GM19468 (cell line): ENCODE measurements at regions not wholly inside any gene's neighbourhood (a gene's known extent, or its start where the extent isn't known, plus 50 kb on each side); places are given as distances from the start of the nearest gene placed in this dataset.

Experiments used
- ATAC-seq: cut with Tn5 transposase; IDR thresholded peaks from one replicate; pipeline ENCODE4 v1.9.1; 2021; ENCODE audit warnings: mild to moderate bottlenecking, moderate library complexity, moderate number of reproducible peaks; ENCODE audit not compliant: unreplicated experiment; ENCODE audit errors: extremely low read depth

DNA sequence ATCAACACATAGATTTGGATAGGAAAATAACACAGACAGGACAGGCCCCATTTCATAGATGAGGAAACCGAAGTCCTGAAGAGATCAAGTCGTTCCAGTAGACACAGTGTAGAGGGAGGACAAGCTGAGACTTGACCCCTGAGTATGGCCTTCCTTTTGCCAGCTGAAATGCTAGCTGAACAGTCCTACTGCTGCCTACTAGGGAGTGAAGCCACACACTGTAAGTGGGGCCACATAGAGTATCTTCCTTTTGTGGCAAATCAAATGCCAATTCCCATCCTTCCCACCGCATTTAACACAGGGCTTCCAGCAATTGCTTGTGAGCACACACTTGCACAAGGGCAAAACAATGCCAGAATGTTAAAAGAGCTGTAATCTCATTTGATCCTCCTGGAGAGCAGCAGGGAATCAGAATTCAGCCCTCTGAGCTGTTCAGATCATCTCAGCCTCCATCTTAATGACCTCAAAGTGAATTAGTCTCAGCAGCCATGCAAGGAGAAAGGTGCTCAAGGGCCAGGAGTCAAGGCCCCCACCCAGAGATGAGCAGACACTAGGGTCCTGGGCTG is 380.5 kb downstream of the EMP1 start:
- no peak for ATAC-seq

DNA sequence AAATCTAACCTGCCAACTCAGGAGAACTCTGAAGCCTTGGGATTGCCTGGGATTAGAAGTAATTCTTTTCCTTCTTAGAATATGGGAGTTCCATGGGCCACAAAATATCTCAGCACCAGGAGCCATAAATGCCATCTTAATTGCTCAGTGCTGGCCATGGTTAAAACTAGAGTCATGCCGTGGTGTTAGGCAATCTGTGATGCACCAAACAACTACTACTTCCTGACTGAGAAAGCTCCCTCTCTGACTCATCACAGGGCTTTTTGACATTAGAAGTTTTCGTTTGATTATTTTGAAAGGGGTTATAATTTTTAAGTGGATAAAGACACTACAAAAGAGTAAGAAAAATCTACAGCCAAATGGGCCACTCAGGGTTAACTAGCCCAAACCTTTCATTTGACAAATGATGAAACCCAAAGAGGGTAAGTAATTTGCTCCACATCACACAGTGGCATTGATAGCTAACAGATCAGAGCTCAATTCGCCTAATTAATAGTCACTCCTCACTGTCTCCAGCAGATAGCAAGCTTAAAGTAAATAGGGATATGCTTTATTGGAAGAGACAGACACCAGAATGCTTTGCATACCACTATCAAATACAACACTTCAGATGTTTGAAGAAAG is 377.3 kb downstream of the EMP1 start:
- ATAC-seq = no peak

DNA sequence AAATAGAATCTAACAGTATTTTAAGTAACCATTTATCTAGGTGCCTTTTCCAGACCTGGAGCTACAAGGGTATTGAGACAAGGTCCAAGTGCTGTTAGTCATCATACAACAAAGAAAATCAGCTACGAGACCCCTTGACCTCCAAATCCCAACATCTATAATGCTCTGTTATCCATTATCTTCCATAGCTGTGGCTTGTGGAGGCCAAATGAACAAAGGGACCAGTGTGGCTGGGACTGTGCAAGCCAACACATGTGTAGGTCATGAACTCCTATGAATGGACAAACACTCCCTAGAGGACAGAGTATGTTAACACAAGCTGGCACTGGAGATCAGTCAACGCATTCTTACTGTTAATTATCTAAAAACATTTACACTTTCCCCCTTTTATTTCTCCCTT is 374.5 kb downstream of the EMP1 start:
- no peak for ATAC-seq

DNA sequence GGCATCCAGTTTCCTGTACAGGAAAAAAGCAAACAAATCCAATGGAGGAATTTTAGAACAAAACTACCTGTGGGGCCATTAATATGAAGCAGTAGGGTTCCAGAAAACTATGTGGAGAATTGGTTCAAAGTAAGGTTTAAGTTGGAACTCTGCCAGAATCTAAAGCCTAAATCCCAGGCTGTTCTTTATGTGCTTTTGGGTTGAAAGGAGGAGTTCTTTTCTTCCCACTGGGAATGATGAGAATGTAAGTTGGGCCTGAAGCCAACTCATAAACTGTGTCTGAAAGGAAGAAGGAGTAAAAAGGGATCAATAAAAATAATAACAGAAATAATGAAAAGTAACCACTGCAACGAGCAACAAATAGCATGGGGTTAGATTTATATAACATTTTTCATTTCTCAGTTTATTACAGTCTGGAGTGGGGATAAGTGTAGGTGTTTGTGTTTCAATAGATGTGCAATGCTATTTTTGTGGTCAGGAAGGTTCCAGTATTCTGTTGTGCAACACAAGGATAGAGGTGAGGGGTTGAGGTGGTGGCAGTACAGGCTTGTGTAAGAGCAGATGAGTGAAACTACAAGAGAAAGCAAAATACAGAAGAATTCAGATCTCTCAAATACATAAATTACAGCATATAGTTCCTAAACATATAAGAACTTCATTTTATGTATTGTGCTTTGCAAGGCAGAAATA is 373.6 kb downstream of the EMP1 start:
- no peak for ATAC-seq

DNA sequence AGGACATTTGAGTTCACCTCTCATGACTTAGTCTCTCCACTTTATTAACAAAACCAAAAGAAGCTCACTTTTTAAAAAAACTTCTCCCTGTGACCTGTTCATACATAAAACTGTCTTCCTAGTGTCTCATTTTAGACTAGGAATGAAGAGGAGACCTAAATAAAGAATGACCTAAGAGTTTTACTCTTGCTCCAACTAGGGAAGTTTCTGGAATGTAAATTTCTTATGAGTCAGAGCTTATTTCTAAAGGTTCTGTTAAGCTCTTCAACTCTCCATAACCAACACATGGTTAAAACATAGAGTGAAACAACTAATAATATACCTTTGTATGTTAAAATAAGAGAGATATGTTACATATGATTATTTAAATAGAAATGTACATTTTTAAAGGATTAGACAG is 369.8 kb downstream of the EMP1 start:
- no peak for ATAC-seq

DNA sequence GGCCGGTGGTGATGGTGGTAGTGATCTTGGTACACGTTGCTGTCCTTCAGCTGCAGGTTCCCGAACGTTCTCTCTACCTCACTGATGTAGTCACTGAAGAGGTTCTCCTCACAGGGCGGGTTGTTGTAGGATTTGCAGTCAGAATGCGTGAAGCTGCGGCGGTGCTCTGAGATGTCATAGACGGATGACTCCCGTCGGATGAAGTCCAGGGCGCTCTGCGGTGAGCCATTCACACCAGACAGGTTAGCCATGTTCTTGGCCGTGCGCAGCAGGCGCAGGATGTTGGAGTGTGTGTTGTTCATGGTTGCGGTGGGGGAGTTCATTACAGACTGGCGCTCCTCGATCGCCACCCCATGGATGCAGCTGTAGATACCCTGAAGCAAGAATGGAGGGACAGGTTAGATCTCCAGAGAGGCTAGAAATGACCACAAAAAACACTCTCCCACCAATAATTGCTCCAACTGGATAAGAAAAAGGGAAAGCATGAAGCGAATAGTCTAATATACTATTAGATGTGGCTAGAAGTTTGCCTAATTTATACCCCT is 367.8 kb downstream of the EMP1 start:
- no peak for ATAC-seq

DNA sequence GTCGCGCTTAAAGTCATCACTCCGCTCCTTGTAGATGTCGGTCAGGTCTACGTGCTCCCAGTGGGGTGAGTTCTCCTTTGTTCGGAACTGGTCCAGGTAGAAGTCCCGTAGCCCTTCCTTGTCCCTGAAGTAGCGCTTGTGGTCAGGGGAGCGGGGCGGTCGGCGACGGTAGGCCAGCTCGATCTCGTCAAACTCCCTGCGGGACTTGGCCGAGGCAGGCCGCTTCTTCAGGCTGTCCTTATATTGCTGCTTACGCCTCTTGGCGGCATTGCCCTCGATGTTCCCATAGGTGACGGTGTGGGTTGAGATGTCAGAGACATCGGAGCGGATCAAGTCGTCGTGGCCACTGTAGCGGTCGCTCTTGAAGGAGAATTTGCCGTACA is 367.2 kb downstream of the EMP1 start:
- ATAC-seq = no peak

DNA sequence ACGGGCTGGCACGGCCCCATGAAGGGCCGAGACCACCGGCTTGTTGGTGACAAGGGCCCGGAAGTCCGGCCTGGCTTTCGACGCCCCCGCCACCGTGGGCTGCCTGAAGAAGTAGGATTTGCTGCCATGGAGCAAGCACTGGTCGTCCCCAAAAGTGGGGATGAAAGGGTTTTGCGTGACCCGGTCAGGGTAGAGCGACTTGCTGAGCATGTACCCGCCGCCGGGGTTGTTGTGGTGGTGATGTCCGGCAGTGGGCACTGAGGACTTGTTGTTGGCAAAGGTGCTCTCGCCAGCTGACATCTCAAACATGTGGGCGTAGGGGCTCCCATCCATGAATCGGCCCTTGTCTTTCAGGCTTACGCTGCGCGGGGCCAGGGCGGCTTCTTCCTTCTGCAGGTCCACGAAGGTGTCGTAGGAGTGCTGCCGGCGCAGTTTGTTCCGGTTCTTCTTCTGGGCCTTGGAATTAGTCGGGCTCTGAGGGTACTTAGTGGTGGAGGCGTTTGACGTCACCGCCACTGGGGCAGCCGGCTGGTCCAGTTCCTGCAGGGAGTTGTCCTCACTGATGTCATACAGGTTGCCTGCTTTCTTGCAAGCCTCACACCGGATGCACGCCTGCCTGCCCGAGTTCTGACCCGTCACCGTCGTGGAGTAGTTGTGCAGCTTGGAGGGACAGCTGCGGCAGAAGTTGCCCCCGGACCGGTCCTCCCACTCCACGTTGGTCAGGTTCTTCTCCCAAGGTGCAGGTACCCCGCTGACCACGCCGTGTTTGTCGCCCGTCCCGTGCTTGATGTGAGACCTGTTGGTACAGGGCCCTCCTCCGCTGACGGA is 366.6 kb downstream of the EMP1 start:
- no peak for ATAC-seq

DNA sequence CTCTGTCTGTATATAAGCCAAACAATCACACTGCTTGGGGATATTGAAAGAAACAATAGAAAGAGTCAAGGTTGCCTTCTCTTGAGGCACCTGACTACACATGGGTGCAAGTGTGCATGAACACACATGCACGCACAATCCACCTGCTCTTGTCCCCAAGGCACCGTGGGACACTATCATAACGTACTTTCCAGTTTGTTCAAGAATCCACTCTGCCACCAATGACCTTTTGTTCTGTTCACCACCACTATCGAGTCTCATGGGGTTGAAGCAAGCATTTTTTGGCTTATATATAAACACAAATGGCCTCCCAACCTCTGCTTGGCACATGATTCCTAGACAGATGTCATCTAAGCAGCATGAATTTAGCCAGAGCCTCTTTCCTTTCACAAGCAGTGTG is 365.4 kb downstream of the EMP1 start:
- ATAC-seq = no peak

DNA sequence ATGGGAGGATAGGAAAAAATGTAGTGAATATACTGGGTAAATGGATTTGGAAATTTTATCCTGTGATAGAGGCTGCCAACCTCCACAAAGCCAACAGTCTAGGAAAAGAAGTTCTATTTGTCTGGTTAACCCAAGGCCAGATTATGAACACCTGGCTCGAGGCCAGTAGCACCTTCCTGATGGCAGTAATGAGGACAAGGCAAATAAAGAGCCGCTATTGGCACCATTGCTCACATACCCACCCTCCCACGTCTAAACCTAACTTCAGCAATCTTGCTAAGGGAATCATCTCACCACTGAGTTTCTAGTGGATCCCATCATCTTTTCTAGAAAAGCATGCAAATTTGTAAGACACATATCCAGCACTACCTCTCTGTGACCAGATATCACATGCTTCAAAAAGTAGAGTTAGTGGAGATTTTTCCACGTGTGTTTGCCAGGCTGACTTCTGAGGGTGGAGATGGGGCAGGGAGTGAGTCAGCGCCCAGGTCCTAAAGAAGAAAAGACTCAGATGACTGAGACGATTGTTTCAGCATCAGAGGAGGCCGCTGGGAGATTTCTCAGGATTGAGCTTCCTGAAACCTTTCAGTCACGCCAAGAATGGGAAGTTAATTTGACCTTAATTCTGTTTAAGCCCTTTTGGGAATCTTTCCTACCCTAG is 362.9 kb downstream of the EMP1 start:
- ATAC-seq = no peak

DNA sequence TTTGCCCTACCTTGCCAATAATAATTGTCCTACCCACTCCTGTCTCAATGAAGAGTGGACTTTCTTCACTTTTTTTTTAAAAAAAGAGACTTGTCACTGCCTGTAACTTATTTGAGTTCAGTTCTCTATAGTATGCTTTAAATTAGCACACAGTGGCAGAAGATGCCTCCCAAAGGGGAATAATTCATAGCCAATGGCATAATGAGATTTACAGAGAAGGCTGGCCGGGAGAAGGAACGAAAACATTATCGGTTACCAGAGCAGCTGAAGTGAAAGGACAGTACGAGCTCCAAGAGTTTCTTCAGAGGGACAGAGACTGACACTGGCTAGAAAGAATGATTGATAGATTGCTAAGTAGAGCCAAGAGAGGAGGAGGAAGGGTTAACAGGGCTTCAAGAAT is 356.3 kb downstream of the EMP1 start:
- no peak for ATAC-seq

DNA sequence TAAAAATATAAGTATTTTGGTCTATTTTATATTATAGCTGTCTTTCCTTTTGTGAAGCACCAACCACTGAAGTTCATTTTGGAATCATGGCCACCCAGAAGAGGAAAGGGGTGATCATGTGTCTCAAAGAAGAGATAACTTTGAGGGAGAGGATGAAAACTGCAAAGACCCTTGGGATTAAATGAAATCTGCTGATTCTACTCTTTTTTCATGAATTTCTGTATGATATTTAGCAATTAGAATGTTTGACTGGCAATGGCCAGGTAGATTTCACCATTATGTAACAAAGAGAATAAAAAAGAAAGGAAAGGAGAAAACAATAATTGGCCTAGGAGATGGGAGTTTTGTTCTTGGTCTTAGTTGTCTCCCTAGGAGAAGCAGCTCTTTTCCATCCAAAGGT is 350.8 kb downstream of the EMP1 start:
- no peak for ATAC-seq

DNA sequence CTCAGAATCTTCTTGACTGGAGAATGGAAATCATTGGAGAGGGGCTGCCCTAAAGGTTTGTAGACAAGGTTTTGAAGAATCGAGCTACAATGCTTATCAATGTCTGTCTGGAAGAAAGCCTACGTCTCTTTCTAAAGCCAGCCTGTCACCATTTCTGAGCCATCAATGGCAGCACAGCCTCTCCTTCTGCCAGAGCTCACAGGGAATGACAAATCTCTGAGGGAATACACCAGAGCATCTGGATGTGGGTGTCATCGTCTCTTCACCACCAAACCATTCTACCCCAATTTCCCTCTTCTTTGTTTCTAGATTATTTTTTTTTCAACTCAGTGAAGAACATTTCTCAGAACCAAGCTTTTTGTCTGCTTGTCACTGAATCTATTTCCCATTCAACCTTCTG is 349.7 kb downstream of the EMP1 start:
- ATAC-seq = no peak

DNA sequence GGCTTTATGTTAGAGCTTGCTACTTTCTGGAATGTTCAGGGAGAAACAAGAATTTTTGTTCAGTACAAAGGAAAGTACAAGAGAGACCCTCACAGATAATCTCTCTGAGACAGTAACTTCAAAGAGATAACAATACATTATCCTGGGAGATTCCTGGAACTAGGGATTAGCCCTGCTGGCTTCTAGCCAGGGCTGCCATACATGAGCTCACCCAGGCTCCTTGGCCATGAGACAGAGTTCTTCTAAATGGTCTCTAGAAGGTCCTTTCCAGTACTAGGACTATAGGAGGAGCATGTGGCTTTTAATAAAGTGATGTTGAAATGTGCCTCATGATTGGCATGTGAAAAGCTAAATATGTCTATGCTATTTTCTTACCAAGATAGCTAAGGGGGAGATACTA is 342.5 kb downstream of the EMP1 start:
- ATAC-seq = no peak

DNA sequence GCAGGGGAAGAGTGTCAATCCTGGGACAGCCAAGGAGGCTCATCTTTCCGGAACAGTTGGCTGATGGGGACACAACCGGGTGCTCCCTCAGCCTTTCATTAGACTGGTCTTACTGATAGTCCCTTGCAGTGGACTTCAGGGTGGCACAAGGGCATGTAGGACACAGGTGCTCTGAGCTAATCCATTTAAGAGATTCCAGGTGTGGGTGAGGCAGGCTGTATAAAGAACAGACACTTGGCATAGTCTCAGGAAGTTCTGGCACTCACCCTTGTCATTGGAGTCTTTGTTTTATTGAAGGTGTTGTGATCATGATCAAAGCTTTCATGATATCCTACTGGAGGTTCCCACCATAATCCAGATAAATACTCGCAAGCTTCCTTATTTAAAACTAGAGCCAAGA is 341.6 kb downstream of the EMP1 start:
- ATAC-seq = no peak

DNA sequence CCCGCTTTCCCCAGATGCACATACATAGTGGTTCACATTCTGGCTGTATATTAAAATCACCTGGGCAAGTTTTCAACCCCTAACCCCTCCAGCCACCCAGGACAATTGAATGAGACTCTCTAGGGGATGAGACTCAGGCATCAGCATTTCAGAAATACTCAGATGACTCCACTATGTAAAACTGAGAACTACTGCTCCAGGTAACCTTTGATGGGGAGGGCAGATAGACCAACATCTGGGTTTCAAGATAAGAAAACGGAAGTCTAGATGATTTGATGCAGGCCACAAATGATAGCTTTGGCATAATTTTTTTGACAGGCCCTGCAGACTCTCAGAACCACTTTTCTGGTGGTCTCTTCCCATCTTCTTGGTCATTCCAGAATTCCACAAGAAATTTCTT is 341.1 kb downstream of the EMP1 start:
- ATAC-seq = no peak

DNA sequence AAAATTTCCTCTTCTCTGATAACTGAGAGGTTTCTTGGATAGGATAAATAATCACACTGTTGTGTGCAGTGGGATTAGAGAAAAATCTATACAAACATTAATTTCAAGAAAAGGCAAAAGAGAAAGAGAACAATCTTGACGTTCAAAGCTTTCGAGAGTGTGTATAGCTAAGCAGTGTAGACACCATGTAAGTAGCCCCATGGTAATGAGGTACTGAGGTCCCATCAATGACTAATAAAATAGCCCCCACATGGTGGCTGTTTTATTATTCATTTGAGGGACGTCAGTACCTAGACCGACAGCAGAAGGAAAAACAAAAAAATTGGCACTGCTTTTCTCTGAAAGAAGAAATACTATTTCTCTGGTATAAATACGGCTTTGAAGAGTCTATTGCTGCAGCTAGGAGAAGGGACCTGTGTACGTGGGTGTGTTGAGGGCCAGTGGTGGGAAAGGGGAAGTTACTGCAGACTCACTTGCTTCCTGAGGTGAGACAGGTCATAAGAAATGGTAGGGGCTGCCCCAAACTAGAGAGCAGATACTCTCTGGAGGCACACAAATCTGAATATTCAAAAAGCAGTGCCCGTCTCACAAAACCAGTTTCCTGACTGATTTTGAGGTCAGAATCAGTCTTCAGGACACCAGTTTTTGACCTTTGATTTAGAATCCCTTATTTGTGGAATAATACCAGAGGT is 339.8 kb downstream of the EMP1 start:
- peak; percentile 75 for ATAC-seq

DNA sequence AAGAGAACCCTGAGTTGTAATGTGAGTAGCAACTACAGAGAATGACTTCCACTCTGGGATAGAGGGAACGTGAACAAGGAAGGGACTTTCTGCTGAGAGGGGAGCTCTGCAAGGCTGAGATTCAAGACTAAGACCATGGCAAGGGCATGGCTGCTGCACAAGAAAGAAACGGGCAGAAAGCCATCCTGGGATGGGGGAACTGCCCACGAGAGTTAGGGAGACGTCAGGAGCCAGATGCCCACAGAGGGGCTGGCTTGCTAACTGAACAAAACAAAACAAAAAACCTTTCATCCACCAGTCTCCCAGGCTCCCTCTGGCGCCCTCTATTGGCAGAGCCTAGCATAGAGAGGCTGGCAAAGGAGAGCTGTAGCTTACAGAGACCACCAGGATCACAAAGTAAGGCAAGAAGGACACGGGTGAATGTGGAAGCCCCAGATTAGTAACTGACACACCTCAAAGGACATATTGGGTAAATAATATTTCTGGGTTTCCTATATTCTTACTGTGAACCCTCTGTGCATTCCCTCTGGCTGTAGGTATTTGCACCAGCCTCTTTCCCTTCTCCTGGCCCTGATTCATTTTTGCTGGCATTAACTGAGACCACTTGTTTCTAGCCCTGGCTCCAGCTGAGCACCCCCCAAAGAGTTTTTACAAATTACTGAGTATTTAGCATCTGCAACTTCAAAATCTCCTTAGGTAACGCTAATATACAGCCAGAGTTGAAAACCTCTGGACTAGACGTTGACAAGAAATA is 338.3 kb downstream of the EMP1 start:
- no peak for ATAC-seq

DNA sequence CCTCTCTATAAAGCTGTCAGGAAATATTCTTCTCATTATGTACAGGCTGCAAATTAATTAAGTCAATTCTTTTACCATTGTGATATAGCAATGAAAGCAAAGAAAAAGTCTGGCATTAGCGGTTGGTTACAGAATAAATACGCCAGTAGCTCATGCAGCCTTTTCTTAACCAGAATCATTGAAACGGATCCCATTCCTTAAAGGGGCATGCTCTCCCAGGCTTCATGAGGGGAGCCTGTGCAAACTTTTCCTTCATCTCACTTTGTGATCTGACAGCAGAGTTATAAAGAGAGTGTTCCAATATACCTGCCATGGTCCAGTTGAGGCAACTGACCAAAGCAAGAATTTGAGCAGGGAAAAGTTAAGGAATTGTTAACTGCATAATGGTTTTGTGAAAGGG is 337.7 kb downstream of the EMP1 start:
- ATAC-seq = no peak
